ENCODE measurements at regions not wholly inside any gene's neighbourhood (a gene's known extent, or its start where the extent isn't known, plus 50 kb on each side); places are given as distances from the start of the nearest gene placed in this dataset.

DNA sequence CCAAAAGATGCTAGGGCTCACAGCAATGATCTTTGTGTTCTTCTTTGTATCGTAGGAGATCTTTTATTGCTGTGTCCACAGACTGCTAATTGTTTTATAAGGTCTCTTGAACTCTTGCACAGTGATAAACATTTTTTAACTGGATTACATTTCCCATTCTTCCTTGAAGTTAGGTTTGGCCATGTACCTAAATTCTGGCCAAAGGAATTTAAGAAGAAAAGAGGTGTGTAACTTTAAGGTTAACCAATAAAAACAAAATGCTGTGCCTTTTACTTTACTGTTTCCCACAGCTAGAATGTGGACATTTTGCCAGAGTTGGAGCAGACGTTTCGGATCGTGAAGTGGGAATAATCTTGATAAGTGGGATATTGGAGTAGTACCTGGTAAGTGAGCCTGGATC lies 82.6 kb upstream of the GPC6 start:
- CTCF ChIA-PET: interaction anchor here (1.6 kb wide), 1 partner anchor 14 kb away, joined by 3 read pairs; no protein-coding TSS in a partner anchor
- POLR2A ChIA-PET: no interaction called here
- WGBS (ENCODE audit: low lambda C conversion rate): 82% methylated on average over 4 of the region's 4 CpGs

DNA sequence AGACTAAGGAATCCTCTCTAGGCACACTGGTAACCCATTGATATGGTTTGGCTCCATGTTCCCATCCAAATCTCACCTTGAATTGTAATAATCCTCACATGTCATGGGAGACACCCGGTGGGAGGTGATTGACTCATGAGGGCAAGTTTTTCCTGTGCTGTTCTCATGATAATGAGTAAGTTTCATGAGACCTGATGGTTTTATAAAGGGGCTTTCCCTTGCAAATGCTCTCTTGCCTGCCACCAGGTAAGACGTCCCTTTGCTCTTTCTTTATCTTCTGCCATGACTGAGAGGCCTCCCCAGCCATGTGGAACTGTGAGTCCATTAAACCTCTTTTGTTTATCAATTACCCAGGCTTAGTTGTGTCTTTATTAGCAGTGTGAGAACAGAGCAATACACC lies 81.4 kb upstream of the GPC6 start:
- no peaks in the 10 kb centered on the region for H3K36me3 ChIP-seq (replicated peaks in 1 of 2; ENCODE audit: control insufficient read depth in 1 of 2, insufficient read depth in 2 of 2, low read length in 1 of 2)
- H3K9ac ChIP-seq: no peak overlapping the region
- H3K4me3 ChIP-seq (ENCODE audit: low read depth in 2 of 2, low read length in 1 of 2): no peak overlapping the region
- no peaks in the 10 kb centered on the region for H3K27me3 ChIP-seq (ENCODE audit: insufficient read depth)
- H2AFZ ChIP-seq (ENCODE audit: low read depth): no peak overlapping the region
- DNase-seq: no peak
- no peaks in the 10 kb centered on the region for H3F3A ChIP-seq (replicated peaks; ENCODE audit: insufficient read depth)
- peaks cover 0 to 6% of the 10 kb centered on the region in 2 experiments; a peak in 1 of 4 replicates for H3K4me1 ChIP-seq (ENCODE audit: control insufficient read depth in 1 of 2, insufficient read depth in 2 of 2, low read depth in 1 of 2, low read length in 1 of 2)
- H3K9me2 ChIP-seq: no peaks in the 10 kb centered on the region
- TF ChIP-seq, protein P1, sequence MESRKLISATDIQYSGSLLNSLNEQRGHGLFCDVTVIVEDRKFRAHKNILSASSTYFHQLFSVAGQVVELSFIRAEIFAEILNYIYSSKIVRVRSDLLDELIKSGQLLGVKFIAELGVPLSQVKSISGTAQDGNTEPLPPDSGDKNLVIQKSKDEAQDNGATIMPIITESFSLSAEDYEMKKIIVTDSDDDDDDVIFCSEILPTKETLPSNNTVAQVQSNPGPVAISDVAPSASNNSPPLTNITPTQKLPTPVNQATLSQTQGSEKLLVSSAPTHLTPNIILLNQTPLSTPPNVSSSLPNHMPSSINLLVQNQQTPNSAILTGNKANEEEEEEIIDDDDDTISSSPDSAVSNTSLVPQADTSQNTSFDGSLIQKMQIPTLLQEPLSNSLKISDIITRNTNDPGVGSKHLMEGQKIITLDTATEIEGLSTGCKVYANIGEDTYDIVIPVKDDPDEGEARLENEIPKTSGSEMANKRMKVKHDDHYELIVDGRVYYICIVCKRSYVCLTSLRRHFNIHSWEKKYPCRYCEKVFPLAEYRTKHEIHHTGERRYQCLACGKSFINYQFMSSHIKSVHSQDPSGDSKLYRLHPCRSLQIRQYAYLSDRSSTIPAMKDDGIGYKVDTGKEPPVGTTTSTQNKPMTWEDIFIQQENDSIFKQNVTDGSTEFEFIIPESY (IDR thresholded peaks at IDR 0.05; ENCODE audit: borderline replicate concordance, low read depth): no peak
- WGBS (ENCODE audit: low lambda C conversion rate): 67% methylated on average over 2 of the region's 2 CpGs
- H3K27ac ChIP-seq (ENCODE audit: low read depth in 2 of 2, low read length in 1 of 2): no peak overlapping the region
- H3K79me2 ChIP-seq (ENCODE audit: insufficient read depth): no peaks in the 10 kb centered on the region
- H4K20me1 ChIP-seq (ENCODE audit: insufficient read depth): no peaks in the 10 kb centered on the region
- ChIA-PET POLR2A (no interaction called here), CTCF (interaction anchor here (1.6 kb wide), 1 partner anchor 15 kb away, joined by 3 read pairs; no protein-coding TSS in a partner anchor)
- no peak overlapping the region for H3K4me2 ChIP-seq
- no peaks in the 10 kb centered on the region for H3K9me3 ChIP-seq

More for the DNA sequence above, 82.6 kb upstream of the GPC6 start:
- peaks cover 0 to 6% of the 10 kb centered on the region in 2 experiments; a peak in 1 of 4 replicates for H3K4me1 ChIP-seq (ENCODE audit: control insufficient read depth in 1 of 2, insufficient read depth in 2 of 2, low read depth in 1 of 2, low read length in 1 of 2)
- H3K4me3 ChIP-seq (ENCODE audit: low read depth in 2 of 2, low read length in 1 of 2): no peak overlapping the region
- H3K36me3 ChIP-seq (replicated peaks in 1 of 2; ENCODE audit: control insufficient read depth in 1 of 2, insufficient read depth in 2 of 2, low read length in 1 of 2): no peaks in the 10 kb centered on the region
- H3F3A ChIP-seq (replicated peaks; ENCODE audit: insufficient read depth): no peaks in the 10 kb centered on the region
- TF ChIP-seq, protein P2, sequence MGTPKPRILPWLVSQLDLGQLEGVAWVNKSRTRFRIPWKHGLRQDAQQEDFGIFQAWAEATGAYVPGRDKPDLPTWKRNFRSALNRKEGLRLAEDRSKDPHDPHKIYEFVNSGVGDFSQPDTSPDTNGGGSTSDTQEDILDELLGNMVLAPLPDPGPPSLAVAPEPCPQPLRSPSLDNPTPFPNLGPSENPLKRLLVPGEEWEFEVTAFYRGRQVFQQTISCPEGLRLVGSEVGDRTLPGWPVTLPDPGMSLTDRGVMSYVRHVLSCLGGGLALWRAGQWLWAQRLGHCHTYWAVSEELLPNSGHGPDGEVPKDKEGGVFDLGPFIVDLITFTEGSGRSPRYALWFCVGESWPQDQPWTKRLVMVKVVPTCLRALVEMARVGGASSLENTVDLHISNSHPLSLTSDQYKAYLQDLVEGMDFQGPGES (IDR thresholded peaks at IDR 0.05; ENCODE audit: low read depth, low read length): no peak
- no peak for TF ChIP-seq POLR2AphosphoS5 (IDR thresholded peaks at IDR 0.05; ENCODE audit: low read depth, low read length)
- DNase-seq: no peak
- H4K20me1 ChIP-seq (ENCODE audit: insufficient read depth): no peaks in the 10 kb centered on the region
- no peaks in the 10 kb centered on the region for H3K27me3 ChIP-seq (ENCODE audit: insufficient read depth)
- H3K9ac ChIP-seq: no peak overlapping the region
- H3K27ac ChIP-seq (ENCODE audit: low read depth in 2 of 2, low read length in 1 of 2): no peak overlapping the region
- no peak overlapping the region for H3K4me2 ChIP-seq
- H2AFZ ChIP-seq (ENCODE audit: low read depth): no peak overlapping the region
- no peaks in the 10 kb centered on the region for H3K79me2 ChIP-seq (ENCODE audit: insufficient read depth)
- H3K9me2 ChIP-seq: no peaks in the 10 kb centered on the region
- H3K9me3 ChIP-seq: no peaks in the 10 kb centered on the region

DNA sequence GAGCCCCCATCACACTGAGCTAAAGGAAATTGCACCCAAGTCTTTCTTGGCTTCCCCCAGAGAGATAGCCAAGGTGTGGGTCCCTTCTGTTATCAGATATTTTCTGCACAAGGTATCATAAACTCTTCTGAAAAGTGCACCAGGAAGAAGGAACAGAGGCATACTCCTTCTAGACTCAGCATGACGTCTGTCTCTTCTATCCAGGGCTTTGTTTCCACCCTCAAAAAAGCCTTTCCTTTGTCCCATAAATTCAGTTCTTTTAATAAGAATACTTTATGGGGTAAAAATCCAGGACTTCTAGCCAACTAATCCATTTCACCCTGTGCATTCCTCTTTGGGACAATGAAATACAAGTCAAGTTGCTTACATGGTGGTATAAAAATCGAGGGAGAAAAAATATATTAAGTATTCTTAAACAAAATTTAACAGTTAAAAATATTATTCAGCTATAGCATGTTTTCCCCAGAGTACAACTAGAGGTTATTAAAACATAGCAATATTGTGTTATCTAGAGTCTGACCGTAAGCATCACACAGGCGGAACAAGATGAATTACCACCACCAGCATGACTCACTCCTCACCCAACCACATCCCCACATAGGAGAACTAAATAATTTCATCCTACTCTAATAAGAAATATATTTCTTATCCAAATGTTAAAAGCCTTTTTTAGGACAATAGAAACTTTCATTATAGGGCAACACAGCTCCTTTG lies 79.9 kb upstream of the GPC6 start:
- Histone ChIP-seq H3K4me1 (ENCODE audit: control insufficient read depth in 1 of 2, insufficient read depth in 2 of 2, low read depth in 1 of 2, low read length in 1 of 2) (peaks cover 0 to 6% of the 10 kb centered on the region in 2 experiments; a peak in 1 of 4 replicates), H3K27ac (ENCODE audit: low read depth in 2 of 2, low read length in 1 of 2) (peak overlapping the region in 1 of 2 experiments; percentile 41; a peak in 2 of 4 replicates), H3K36me3 (replicated peaks in 1 of 2; ENCODE audit: control insufficient read depth in 1 of 2, insufficient read depth in 2 of 2, low read length in 1 of 2) (no peaks in the 10 kb centered on the region), H3K4me3 (ENCODE audit: low read depth in 2 of 2, low read length in 1 of 2) (no peak overlapping the region; a peak in 1 of 4 replicates), H3K9me3 (no peaks in the 10 kb centered on the region), H3K4me2 (peak overlapping the region; percentile 35; the same call in 1 of the 2 replicates), H2AFZ (ENCODE audit: low read depth) (no peak overlapping the region), H3K9me2 (no peaks in the 10 kb centered on the region), H3K9ac (no peak overlapping the region), H3K27me3 (ENCODE audit: insufficient read depth) (no peaks in the 10 kb centered on the region), H3F3A (replicated peaks; ENCODE audit: insufficient read depth) (no peaks in the 10 kb centered on the region), H3K79me2 (ENCODE audit: insufficient read depth) (no peaks in the 10 kb centered on the region), H4K20me1 (ENCODE audit: insufficient read depth) (no peaks in the 10 kb centered on the region)
- ChIA-PET CTCF (interaction anchor here (1.0 kb wide), 1 partner anchor 79 kb away, joined by 3 read pairs; no protein-coding TSS in a partner anchor), POLR2A (no interaction called here)
- DNase-seq: no peak
- WGBS (ENCODE audit: low lambda C conversion rate): 44% methylated on average over 4 of the region's 4 CpGs
- TF ChIP-seq EP300 (IDR thresholded peaks at IDR 0.05; ENCODE audit: borderline replicate concordance in 1 of 2, low read depth in 1 of 2, low read length in 1 of 2): no peak
- TF ChIP-seq JUND (IDR thresholded peaks at IDR 0.05): peak; percentile 77
- no peak for TF ChIP-seq YY1 (IDR thresholded peaks at IDR 0.05; ENCODE audit: low read depth)
- TF ChIP-seq, protein P3, sequence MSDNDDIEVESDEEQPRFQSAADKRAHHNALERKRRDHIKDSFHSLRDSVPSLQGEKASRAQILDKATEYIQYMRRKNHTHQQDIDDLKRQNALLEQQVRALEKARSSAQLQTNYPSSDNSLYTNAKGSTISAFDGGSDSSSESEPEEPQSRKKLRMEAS (IDR thresholded peaks at IDR 0.05; ENCODE audit: low read depth): no peak
- TF ChIP-seq RXRA (IDR thresholded peaks at IDR 0.05; ENCODE audit: borderline replicate concordance, low read depth): no peak
- no peak for TF ChIP-seq FOXJ3 (CRISPR knock-in tag; IDR thresholded peaks at IDR 0.05)
- TF ChIP-seq FOSL2 (IDR thresholded peaks at IDR 0.05; ENCODE audit: borderline replicate concordance, low read depth): peak; percentile 73; the same call in 1 of the 2 replicates
- TF ChIP-seq, protein P4, sequence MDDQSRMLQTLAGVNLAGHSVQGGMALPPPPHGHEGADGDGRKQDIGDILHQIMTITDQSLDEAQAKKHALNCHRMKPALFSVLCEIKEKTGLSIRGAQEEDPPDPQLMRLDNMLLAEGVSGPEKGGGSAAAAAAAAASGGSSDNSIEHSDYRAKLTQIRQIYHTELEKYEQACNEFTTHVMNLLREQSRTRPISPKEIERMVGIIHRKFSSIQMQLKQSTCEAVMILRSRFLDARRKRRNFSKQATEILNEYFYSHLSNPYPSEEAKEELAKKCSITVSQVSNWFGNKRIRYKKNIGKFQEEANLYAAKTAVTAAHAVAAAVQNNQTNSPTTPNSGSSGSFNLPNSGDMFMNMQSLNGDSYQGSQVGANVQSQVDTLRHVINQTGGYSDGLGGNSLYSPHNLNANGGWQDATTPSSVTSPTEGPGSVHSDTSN (IDR thresholded peaks at IDR 0.05): peak; percentile 85
- TF ChIP-seq NRF1 (IDR thresholded peaks at IDR 0.05; ENCODE audit: low read depth, low read length): no peak

Data from SK-N-SH (cell line).